HFF-Myc (cell line): ENCODE measurements at regions not wholly inside any gene's neighbourhood (a gene's known extent, or its start where the extent isn't known, plus 50 kb on each side); places are given as distances from the start of the nearest gene placed in this dataset.

Source experiments
- DNase-seq: peaks from one replicate; pipeline ENCODE4 v3.0.0-alpha.2; 2011; ENCODE audit warnings: low read depth; ENCODE audit errors: extremely low read depth
- H3K4me3 ChIP-seq: replicated peaks from 2 replicates; pipeline ENCODE4 v1.5.1; 2011; ENCODE audit warnings: low read depth, mild to moderate bottlenecking, control low read depth, low read length
- TF ChIP-seq, protein P1 (sequence below): IDR thresholded peaks from 2 replicates; pipeline ENCODE4 v1.5.1; 2012; ENCODE audit warnings: mild to moderate bottlenecking, low read depth, low read length, control low read depth; ENCODE audit errors: missing control alignments

DNA sequence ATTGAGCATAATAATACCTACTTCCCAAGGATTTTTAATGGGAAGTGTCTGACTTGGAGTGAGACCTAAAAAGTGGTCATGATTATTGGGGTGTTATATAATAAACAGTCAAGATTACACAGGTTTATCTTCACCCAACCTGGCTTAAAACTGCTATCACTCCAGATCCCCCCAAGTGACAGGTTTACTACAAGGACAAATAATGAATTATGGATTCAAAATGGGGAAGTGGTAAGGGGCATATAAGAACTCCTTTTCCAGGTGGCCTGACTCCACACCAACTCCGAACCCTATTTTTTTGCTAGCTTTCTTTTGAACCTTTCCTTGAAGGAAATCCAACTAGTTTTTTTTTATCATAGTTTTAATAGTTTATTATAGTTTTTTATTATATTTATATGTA is 663.0 kb upstream of the FANCL start:
- TF ChIP-seq, protein P1, sequence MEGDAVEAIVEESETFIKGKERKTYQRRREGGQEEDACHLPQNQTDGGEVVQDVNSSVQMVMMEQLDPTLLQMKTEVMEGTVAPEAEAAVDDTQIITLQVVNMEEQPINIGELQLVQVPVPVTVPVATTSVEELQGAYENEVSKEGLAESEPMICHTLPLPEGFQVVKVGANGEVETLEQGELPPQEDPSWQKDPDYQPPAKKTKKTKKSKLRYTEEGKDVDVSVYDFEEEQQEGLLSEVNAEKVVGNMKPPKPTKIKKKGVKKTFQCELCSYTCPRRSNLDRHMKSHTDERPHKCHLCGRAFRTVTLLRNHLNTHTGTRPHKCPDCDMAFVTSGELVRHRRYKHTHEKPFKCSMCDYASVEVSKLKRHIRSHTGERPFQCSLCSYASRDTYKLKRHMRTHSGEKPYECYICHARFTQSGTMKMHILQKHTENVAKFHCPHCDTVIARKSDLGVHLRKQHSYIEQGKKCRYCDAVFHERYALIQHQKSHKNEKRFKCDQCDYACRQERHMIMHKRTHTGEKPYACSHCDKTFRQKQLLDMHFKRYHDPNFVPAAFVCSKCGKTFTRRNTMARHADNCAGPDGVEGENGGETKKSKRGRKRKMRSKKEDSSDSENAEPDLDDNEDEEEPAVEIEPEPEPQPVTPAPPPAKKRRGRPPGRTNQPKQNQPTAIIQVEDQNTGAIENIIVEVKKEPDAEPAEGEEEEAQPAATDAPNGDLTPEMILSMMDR = no peak
- H3K4me3 ChIP-seq = no peak overlapping the region
- DNase-seq = no peak

DNA sequence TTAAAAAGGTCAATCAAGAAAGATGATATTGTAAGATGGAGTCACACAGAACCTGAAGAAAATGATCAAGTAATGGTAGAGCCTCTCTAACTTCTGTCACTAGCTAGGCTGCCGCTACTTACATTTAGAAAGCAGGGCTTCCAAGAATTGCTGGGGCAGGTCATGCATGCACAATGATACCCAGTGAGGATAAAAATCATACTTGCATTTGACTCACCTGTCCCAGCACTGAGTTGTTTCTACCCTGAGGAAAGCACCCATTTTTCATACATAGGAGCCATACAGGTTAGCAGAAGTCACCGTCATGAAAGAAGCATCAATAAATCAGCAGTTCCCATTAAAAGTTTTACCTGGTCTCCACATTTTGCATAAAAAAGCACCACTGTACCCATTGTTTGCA is 662.3 kb upstream of the FANCL start:
- H3K4me3 ChIP-seq = no peak overlapping the region
- TF ChIP-seq, protein P1 = no peak
- no peak for DNase-seq

GRCh38 chr2:58900246-58901027 is 659.3 kb upstream of the FANCL start:
- TF ChIP-seq, protein P1 = no peak
- H3K4me3 ChIP-seq = no peak overlapping the region
- no peak for DNase-seq

GRCh38 chr2:58899692-58900091 is 658.6 kb upstream of the FANCL start:
- TF ChIP-seq, protein P1 = no peak
- no peak for DNase-seq
- no peak overlapping the region for H3K4me3 ChIP-seq

DNA sequence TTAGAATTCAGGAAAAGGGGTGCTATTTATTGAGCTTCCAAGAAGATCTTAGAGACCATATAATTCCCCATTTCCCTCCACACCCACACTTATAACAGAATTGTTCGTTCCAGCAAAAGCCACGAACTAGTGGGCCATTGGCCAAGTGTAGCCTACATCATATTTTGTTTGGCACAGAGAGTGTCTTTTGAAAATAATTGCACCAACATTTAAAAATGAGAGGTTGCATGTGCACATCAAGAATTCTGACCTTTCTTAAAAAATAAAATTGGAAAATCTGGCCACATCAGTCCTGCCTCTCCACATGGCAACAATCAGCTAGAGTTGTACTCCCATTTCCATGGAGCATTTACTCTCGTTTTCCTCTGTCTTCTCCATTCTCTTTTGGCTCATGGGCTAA is 655.5 kb upstream of the FANCL start:
- DNase-seq = no peak
- TF ChIP-seq, protein P1 = no peak
- no peak overlapping the region for H3K4me3 ChIP-seq

DNA sequence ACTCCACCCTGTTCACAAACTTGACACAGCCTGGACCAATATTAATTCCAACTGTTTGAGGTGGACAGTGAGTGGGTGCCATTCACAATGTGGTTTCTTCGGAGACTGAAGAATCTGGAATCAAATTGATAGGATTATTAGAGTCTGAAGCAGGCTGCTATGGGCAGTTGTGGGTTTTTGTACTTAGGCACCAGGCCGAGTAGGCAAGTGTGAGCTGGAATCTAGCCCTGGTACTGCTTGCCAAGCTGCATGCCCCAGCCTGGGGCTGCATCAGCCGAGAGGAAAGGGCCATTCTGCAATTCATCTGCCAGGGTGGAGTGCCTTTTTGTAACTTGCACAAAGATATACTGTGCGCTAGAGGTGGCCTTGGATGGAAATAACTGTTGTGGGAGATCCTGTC is 654.7 kb upstream of the FANCL start:
- H3K4me3 ChIP-seq = no peak overlapping the region
- no peak for DNase-seq
- TF ChIP-seq, protein P1 = no peak

DNA sequence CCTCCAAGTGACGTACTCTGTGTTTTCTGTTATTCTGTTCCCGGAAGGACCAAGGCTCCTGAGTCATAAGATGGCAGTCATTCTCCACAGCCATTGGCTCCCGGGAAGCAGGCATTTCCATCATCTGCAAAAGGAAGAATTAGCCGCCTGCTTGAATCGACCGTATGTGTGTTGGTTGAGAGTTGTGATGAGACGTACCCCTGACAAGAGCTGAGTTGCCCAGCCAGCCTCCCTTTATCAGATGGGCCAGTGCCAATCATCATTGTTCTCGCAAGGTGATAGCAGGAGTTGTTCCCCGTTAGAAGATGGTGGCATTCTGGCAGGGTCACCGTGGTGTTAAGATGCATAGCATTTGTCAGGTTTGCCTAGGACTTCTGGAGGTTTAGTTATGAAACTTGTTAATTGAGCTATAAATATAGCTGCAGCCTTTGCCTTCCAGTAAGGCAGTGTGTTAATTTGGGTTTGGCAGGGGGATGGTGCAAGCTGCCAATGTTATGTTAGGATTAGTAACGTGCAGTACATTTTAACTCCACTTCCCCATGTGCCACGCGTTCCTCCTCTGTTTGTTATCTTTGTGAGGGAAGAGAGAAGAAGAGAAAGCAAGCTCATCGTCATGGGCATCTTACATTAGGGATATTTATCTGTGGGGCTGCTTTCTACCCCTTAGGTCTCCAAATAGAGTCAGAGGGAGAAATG is 652.7 kb upstream of the FANCL start:
- no peak for DNase-seq
- TF ChIP-seq, protein P1 = no peak

More for the DNA sequence above, 652.7 kb upstream of the FANCL start:
- no peak overlapping the region for H3K4me3 ChIP-seq
